Neural progenitor cell (in vitro differentiated cells): ENCODE measurements at regions not wholly inside any gene's neighbourhood (a gene's known extent, or its start where the extent isn't known, plus 50 kb on each side); places are given as distances from the start of the nearest gene placed in this dataset.

Experiments
- EZH2 ChIP-seq: fragments of 200-600 bp; sonication (generic); IDR thresholded peaks from 2 replicates; pipeline ENCODE4 v1.6.1; 2017; ENCODE audit warnings: antibody characterized with exemption, mild to moderate bottlenecking, moderate library complexity
- TF ChIP-seq, protein P1 (sequence below): fragments of 200-600 bp; sonication (generic); IDR thresholded peaks from 2 replicates; pipeline ENCODE4 v1.5.1; 2017; ENCODE audit warnings: antibody characterized with exemption, mild to moderate bottlenecking

DNA sequence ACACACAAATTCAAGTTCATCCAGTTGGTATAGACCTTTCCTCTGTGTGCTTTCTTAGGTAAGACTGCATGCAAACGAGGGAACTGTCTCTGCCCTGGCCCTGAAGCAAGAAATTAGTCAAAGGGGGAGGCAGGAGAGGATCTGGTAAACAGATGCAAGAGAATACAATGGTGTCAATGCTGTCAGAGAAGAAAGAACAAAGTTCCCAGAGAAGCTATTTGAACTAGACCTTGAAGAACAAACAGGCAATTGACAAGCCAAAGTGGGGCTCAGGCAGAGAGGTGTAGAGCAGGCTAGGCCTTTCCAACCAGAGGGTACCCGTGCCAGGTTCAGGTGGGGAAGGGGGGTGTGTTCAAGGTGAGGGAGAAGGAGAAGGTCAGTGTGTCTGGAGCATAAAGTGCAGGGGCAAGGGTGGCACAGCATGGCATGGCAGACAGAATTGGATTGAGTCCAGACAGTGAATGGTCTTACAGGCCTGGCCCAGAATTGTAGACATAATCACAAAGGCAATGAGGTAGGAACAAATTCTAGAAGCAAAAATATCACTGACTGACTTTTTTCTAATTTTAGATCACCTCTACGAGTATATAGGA, 95.0 kb upstream of the STARD13 start:
- TF ChIP-seq, protein P1, sequence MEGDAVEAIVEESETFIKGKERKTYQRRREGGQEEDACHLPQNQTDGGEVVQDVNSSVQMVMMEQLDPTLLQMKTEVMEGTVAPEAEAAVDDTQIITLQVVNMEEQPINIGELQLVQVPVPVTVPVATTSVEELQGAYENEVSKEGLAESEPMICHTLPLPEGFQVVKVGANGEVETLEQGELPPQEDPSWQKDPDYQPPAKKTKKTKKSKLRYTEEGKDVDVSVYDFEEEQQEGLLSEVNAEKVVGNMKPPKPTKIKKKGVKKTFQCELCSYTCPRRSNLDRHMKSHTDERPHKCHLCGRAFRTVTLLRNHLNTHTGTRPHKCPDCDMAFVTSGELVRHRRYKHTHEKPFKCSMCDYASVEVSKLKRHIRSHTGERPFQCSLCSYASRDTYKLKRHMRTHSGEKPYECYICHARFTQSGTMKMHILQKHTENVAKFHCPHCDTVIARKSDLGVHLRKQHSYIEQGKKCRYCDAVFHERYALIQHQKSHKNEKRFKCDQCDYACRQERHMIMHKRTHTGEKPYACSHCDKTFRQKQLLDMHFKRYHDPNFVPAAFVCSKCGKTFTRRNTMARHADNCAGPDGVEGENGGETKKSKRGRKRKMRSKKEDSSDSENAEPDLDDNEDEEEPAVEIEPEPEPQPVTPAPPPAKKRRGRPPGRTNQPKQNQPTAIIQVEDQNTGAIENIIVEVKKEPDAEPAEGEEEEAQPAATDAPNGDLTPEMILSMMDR, result no peak
- no peak for TF ChIP-seq EZH2
